Left ventricle myocardium inferior (tissue), 1 donor: ENCODE measurements at regions not wholly inside any gene's neighbourhood (a gene's known extent, or its start where the extent isn't known, plus 50 kb on each side); places are given as distances from the start of the nearest gene placed in this dataset.

ENCODE experiments used
- DNase-seq: peaks from one replicate; pipeline ENCODE4 v3.0.0-alpha.2; 2020
- H3K27ac ChIP-seq: fragments of 200-600 bp; replicated peaks from 2 replicates; pipeline ENCODE4 v1.8.0; 2021
- H3K27me3 ChIP-seq: fragments of 200-600 bp; 2 replicates; pipeline ENCODE4 v1.8.0; 2021; ENCODE audit warnings: low read depth
- H3K36me3 ChIP-seq: fragments of 200-600 bp; 2 replicates; pipeline ENCODE4 v1.8.0; 2021
- H3K4me1 ChIP-seq: fragments of 200-600 bp; 2 replicates; pipeline ENCODE4 v1.8.0; 2021
- H3K4me3 ChIP-seq: fragments of 200-600 bp; 2 replicates; pipeline ENCODE4 v1.8.0; 2021; ENCODE audit warnings: mild to moderate bottlenecking, moderate library complexity
- H3K9me3 ChIP-seq: fragments of 200-600 bp; replicated peaks from 2 replicates; pipeline ENCODE4 v1.8.0; 2021
- intact Hi-C: fragments of 100-400 bp; cut with micrococcal nuclease; formaldehyde crosslinking; loops from one replicate; pipeline ENCODE4 v1.11.0; 2022
- TF ChIP-seq, protein P1 (sequence below): fragments of 200-600 bp; IDR thresholded peaks from 2 replicates; pipeline ENCODE4 v1.8.0; 2021; ENCODE audit warnings: antibody characterized with exemption, mild to moderate bottlenecking, borderline replicate concordance
- donor health status: DM: no; HTN: yes; CAD: no; lungs with severe emphysema.

DNA sequence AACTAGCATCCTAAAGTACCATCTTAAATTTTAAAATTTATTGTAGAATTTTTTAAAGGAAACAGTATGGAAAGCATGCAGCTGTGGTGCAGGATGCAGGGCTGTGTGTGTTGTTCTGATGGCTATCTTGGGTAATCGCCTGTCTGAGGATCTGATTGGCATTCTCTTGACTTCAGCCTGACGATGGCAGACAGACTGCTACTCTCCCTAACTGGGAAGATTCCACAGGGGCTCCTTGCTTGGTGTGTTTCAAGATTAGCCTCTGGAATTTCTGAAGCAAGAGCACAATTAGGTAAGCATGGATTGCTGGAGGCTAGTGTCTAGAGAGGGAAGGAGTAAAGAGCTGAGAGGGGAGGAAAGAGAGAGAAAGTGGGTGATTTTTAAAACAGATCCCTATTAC lies 696.8 kb upstream of the LRFN5 start:
- no peak for DNase-seq
- Histone ChIP-seq H3K27ac (no peak overlapping the region), H3K36me3 (no peaks in the 10 kb centered on the region), H3K4me1 (no peaks in the 10 kb centered on the region), H3K9me3 (no peaks in the 10 kb centered on the region), H3K4me3 (no peak overlapping the region), H3K27me3 (no peaks in the 10 kb centered on the region)
- intact Hi-C loops, result no loop called here
- TF ChIP-seq, protein P1, sequence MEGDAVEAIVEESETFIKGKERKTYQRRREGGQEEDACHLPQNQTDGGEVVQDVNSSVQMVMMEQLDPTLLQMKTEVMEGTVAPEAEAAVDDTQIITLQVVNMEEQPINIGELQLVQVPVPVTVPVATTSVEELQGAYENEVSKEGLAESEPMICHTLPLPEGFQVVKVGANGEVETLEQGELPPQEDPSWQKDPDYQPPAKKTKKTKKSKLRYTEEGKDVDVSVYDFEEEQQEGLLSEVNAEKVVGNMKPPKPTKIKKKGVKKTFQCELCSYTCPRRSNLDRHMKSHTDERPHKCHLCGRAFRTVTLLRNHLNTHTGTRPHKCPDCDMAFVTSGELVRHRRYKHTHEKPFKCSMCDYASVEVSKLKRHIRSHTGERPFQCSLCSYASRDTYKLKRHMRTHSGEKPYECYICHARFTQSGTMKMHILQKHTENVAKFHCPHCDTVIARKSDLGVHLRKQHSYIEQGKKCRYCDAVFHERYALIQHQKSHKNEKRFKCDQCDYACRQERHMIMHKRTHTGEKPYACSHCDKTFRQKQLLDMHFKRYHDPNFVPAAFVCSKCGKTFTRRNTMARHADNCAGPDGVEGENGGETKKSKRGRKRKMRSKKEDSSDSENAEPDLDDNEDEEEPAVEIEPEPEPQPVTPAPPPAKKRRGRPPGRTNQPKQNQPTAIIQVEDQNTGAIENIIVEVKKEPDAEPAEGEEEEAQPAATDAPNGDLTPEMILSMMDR, result no peak

DNA sequence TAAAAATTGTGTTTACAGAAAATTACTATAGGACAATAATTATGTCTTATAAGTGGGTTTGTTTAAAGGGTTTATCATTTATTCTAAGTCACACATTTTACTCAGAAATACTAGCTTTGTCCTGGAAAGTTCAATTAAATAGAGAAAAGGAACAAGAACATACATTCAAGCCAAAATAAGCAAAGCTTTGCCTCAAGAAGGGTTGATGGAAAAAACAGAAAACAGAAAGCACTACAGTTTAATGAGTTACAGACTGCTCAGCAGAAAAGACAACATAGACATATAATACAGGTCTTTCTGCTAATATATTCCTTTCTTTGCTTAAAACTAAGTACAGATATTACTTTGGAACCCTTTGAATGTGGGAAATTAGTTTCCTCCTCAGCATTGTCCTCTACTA lies 703.0 kb upstream of the LRFN5 start:
- peaks cover 6% of the 10 kb centered on the region for H3K9me3 ChIP-seq
- H3K4me1 ChIP-seq, result no peaks in the 10 kb centered on the region
- TF ChIP-seq, protein P1, result no peak
- no peaks in the 10 kb centered on the region for H3K27me3 ChIP-seq
- intact Hi-C loops, result no loop called here
- H3K4me3 ChIP-seq, result no peak overlapping the region
- no peak for DNase-seq
- H3K36me3 ChIP-seq, result no peaks in the 10 kb centered on the region
- H3K27ac ChIP-seq, result no peak overlapping the region

DNA sequence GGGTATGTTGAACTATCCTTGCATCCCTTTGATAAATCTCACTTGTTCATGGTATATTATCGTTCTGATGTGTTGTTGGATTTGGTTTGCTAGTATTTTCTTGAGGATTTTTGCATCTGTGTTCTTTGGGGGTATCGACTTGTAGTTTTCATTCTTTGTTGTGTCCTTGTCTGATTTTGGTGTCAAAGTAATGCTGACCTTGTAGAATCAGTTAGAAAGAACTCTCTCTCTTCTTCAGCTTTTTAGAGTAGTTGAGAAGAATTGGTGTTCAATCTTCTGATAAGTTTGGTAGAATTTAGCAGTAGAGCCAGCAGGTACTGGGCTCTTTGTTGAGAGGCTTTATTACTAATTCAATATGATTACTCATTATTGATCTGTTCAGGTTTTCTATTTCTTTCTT lies 707.2 kb upstream of the LRFN5 start:
- H3K4me1 ChIP-seq, result no peaks in the 10 kb centered on the region
- peaks cover 17% of the 10 kb centered on the region for H3K9me3 ChIP-seq
- intact Hi-C loops, result no loop called here
- H3K4me3 ChIP-seq, result no peak overlapping the region
- DNase-seq, result no peak
- no peaks in the 10 kb centered on the region for H3K36me3 ChIP-seq
- TF ChIP-seq, protein P1, result no peak
- H3K27me3 ChIP-seq, result no peaks in the 10 kb centered on the region
- no peak overlapping the region for H3K27ac ChIP-seq

DNA sequence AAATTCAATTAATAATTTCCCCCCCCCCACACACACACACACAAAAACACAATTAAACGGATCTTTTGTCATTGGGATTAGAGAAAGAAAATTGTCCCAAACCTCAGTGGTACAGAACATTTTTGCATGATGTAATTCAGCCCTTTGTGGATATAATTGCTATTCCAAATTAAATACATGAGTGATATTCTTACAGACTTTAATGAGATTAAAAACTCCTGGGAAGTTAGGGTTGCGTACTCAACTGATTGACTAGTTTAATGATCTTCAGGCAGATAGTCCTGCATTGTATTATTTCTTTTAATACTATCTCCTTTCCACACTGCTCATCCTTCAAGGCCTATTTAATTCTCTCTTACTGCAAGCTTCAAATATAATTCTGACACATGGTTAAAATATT lies 711.8 kb upstream of the LRFN5 start:
- DNase-seq, result no peak
- intact Hi-C loops, result no loop called here
- H3K4me1 ChIP-seq, result no peaks in the 10 kb centered on the region
- no peaks in the 10 kb centered on the region for H3K27me3 ChIP-seq
- H3K4me3 ChIP-seq, result no peak overlapping the region
- peaks cover 17% of the 10 kb centered on the region for H3K9me3 ChIP-seq
- H3K27ac ChIP-seq, result no peak overlapping the region
- TF ChIP-seq, protein P1, result no peak
- H3K36me3 ChIP-seq, result no peaks in the 10 kb centered on the region

DNA sequence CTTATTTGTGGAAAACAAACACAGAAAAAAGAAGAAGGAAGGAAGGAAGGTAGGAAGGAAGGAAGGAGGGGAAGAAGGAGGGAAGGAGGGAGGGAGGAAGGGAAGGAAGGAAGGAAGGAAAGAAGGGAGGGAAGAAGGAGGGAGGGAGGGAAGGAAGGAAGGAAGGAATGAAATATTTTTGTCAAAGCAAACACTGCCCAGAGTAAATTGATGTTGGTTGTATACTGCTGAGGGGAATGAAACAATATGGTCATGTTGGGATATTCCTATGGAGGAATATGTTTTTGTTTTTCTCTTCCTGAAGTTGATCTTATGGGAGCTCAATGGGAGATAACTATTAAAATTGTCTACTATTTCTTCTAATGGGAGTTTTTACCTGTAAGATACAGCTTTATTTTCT lies 717.5 kb upstream of the LRFN5 start:
- no peak for DNase-seq
- TF ChIP-seq, protein P1, result no peak
- intact Hi-C loops, result no loop called here
- H3K36me3 ChIP-seq, result no peaks in the 10 kb centered on the region
- H3K4me1 ChIP-seq, result no peaks in the 10 kb centered on the region
- H3K27ac ChIP-seq, result no peak overlapping the region
- no peaks in the 10 kb centered on the region for H3K9me3 ChIP-seq
- H3K4me3 ChIP-seq, result no peak overlapping the region
- no peaks in the 10 kb centered on the region for H3K27me3 ChIP-seq

DNA sequence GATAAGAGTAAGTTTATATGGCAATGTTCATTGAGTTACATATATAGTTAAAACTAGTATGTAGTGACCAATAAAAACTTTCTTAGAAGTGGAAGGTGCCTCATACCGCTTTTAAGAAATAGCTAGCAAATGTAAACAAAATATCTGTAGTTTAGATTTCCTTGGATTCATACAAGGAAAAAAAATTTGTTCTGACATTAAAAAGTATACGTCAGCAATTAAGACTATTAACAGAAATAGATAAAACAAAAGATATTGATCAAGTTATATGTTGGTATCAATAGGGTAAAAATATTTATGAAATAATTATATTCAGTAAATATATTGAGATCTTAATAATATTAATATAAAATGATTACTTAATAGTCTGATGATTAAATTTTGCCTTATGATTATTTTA lies 718.8 kb upstream of the LRFN5 start:
- intact Hi-C loops, result no loop called here

More for the DNA sequence above, 718.8 kb upstream of the LRFN5 start:
- Histone ChIP-seq H3K4me3 (no peak overlapping the region), H3K9me3 (no peaks in the 10 kb centered on the region), H3K36me3 (no peaks in the 10 kb centered on the region), H3K4me1 (no peaks in the 10 kb centered on the region), H3K27ac (no peak overlapping the region), H3K27me3 (no peaks in the 10 kb centered on the region)
- no peak for DNase-seq
- TF ChIP-seq, protein P1, result no peak
